NB4 (cell line): ENCODE measurements at regions not wholly inside any gene's neighbourhood (a gene's known extent, or its start where the extent isn't known, plus 50 kb on each side); places are given as distances from the start of the nearest gene placed in this dataset.
A peak's percentile ranks its signal among the peaks of the same experiment; 100 is the strongest.

ENCODE experiments used
- DNase-seq: peaks from one replicate; pipeline ENCODE4 v3.0.0; 2010; ENCODE audit warnings: low read depth
- H3K4me3 ChIP-seq: one replicate; pipeline ENCODE4 v1.5.1; 2011; ENCODE audit warnings: mild to moderate bottlenecking, low read depth, low read length, moderate library complexity
- MYC ChIP-seq: IDR thresholded peaks from 2 replicates; pipeline ENCODE4 v1.6.1; 2011; ENCODE audit warnings: low read depth, low read length
- POLR2A ChIP-seq: IDR thresholded peaks from 2 replicates; pipeline ENCODE4 v1.6.1; 2011; ENCODE audit warnings: mild to moderate bottlenecking; ENCODE audit not compliant: insufficient read length; ENCODE audit errors: extremely low read depth
- TF ChIP-seq, protein P1 (sequence below): IDR thresholded peaks from one replicate; pipeline ENCODE4 v1.5.1; 2012; ENCODE audit warnings: low read depth, low read length
- TF ChIP-seq, protein P2 (sequence below): IDR thresholded peaks from 2 replicates; pipeline ENCODE4 v1.6.1; 2011; ENCODE audit warnings: low read depth, low read length

DNA sequence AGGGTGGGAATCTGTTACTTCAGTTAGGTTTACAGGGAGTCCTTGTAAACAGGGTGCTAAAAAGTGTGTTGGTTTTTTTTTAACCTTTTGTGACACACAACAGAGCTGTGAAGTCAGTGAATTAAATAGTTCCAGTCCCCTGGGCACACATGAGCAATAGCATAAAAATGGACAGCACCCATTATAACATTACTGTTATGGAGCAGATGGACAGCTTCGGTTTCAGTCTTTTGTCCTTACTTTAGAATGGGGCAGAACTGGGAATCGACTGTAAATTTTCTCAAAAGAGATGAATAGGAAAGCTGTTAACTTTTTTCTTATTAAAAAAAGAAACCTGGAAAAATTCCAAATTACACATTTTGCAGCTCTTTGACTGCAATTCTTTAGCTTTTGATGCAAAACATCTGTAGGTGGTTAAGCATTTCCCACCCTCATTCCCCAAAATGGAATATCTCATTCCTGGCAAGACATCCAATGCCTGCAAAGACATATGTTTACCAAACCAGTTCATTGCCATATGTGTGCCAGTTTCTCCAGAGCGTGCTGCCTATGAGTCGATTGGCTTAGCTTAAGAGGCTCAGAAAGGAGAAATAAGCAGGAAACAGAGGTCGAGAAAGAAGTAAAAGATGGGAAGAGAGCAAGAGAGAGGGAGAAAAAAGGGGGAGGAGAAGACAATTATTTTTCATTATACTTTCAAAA is 212.3 kb upstream of the TMEM161B start:
- H3K4me3 ChIP-seq = no peak overlapping the region
- TF ChIP-seq POLR2A = no peak
- no peak for DNase-seq

DNA sequence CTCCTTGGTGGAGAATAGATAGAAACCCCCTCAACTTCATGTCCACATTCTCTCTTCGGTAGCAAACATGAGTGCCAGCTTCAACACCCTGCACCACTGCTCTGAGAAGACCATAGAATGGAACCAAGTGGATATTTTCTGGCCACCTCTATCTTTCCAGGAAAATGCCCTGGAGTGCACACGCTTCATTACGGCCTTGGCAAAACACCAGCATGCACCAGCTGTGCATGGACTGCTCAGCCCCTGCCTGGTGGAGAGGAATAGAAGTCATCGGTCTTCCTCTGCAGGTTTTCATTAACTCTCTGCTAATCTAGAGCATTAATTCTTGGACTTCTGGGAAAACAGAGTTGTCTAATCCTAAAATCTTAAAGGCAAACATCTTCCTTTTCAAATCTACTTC is 211.6 kb upstream of the TMEM161B start:
- no peak for DNase-seq
- no peak overlapping the region for H3K4me3 ChIP-seq
- TF ChIP-seq, protein P1, sequence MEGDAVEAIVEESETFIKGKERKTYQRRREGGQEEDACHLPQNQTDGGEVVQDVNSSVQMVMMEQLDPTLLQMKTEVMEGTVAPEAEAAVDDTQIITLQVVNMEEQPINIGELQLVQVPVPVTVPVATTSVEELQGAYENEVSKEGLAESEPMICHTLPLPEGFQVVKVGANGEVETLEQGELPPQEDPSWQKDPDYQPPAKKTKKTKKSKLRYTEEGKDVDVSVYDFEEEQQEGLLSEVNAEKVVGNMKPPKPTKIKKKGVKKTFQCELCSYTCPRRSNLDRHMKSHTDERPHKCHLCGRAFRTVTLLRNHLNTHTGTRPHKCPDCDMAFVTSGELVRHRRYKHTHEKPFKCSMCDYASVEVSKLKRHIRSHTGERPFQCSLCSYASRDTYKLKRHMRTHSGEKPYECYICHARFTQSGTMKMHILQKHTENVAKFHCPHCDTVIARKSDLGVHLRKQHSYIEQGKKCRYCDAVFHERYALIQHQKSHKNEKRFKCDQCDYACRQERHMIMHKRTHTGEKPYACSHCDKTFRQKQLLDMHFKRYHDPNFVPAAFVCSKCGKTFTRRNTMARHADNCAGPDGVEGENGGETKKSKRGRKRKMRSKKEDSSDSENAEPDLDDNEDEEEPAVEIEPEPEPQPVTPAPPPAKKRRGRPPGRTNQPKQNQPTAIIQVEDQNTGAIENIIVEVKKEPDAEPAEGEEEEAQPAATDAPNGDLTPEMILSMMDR = no peak
- TF ChIP-seq POLR2A (no peak), MYC (no peak)
- TF ChIP-seq, protein P2, sequence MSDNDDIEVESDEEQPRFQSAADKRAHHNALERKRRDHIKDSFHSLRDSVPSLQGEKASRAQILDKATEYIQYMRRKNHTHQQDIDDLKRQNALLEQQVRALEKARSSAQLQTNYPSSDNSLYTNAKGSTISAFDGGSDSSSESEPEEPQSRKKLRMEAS = no peak

DNA sequence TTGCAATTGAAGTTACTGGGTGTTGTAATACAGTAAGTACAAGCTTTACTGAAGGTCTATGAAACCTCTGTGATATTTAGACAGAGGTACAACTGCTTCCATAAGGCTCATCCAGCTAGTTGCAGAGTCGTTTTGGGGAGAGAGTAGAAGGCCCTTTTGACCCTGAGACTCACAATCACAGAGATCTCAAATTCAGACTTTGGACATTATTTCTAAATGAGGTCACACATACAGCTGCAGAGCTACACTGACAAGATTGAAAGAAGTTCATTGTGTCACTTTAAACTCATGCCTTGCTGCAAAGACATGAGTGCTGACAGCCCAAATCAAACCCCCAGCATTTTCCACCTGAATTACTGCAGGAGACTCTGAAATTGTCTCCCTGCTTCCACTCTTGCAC is 205.9 kb upstream of the TMEM161B start:
- no peak overlapping the region for H3K4me3 ChIP-seq
- TF ChIP-seq, protein P2 = no peak
- TF ChIP-seq, protein P1 = no peak
- no peak for TF ChIP-seq MYC
- TF ChIP-seq POLR2A = no peak
- no peak for DNase-seq

DNA sequence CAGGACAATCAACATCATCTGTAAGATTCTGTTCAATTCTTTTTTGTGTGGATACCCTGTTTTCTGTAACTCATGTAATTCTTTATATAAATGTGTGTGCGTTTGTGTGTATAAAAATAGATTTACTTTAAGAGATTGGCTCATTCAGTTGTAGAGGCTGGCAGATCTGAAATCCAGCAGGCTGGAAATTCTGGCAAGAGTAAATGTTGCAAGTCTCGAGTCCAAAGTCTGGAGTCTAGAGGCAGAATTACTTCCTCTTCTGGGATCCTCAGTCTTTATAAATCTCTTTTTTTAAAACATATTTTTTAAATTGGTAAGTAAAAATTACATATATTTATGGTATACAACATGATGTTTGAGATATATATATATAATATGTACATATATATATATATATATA is 202.1 kb upstream of the TMEM161B start:
- no peak overlapping the region for H3K4me3 ChIP-seq
- TF ChIP-seq POLR2A (no peak), MYC (no peak)
- TF ChIP-seq, protein P2 = no peak
- TF ChIP-seq, protein P1 = no peak
- DNase-seq = no peak

DNA sequence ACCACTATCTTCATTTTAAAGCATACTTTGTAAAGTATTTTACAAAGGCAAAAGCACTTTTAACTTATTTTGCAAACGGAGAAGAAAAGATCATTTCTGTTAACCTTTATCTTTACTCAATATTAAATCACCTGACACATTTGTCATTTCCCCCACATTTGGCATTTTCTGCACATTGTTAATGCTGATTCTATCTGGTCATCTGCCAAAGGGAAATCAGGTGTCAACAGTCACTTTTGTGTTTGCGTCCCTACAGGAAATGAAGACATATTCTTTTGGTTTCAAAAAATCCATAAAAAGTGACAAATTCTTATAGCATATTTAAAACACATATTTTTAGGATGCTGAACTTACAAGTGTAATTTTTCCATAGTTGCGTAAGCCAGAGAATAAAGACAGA is 191.3 kb upstream of the TMEM161B start:
- no peak for TF ChIP-seq MYC
- TF ChIP-seq, protein P2 = no peak
- TF ChIP-seq, protein P1 = no peak
- TF ChIP-seq POLR2A = no peak
- DNase-seq = no peak
- no peak overlapping the region for H3K4me3 ChIP-seq

DNA sequence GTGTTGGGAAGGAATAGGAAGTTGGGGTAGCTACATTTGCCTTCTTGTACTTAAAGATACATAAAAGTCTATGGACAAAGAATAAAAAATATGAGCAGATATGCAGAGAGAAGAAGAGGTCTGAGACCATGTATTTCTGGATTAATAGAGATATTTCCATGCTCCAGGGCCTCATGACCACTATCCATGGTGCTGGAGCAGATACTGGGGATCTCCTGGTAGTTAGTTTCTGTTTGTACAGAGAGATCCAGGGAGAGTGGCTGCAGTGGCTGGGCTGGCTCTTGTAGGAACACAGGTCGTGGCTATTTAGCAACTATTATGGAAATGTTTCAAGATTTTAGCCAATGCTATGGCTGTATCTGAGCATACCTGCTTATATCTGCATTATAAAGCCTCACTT is 184.2 kb upstream of the TMEM161B start:
- no peak overlapping the region for H3K4me3 ChIP-seq
- TF ChIP-seq, protein P2 = no peak
- TF ChIP-seq POLR2A = no peak
- TF ChIP-seq MYC = no peak
- TF ChIP-seq, protein P1 = no peak
- DNase-seq = peak; percentile 5
